ENCODE measurements at regions not wholly inside any gene's neighbourhood (a gene's known extent, or its start where the extent isn't known, plus 50 kb on each side); places are given as distances from the start of the nearest gene placed in this dataset.

DNA sequence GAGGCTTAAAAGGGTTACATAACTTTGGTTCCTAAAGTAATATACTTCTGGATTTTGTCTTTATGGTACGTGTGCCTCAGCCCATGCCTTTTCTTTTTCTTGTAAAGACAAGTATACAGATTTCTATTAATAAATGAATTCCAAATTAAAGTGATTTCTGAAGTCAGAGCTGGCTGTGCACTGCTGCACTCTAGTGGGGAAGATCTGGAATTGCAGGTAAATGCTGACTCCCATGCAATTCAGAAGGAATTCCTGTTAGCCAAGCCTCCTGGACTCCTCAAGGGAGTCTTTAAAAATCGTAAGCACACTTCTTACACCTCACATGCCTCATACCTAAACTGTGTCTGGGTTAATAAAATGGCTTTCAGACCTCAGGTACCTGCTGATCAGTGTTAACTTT is 118.4 kb upstream of the SLC7A1 start:
- no peak for FAIRE-seq

- FAIRE-seq: no peak
Measured at GRCh38 chr13:29711776-29712175, 116.3 kb upstream of the SLC7A1 start.

- FAIRE-seq: no peak
Measured at GRCh38 chr13:29710511-29710910, 115.0 kb upstream of the SLC7A1 start.

GRCh38 chr13:29709407-29710069 is 114.0 kb upstream of the SLC7A1 start:
- FAIRE-seq: no peak

DNA sequence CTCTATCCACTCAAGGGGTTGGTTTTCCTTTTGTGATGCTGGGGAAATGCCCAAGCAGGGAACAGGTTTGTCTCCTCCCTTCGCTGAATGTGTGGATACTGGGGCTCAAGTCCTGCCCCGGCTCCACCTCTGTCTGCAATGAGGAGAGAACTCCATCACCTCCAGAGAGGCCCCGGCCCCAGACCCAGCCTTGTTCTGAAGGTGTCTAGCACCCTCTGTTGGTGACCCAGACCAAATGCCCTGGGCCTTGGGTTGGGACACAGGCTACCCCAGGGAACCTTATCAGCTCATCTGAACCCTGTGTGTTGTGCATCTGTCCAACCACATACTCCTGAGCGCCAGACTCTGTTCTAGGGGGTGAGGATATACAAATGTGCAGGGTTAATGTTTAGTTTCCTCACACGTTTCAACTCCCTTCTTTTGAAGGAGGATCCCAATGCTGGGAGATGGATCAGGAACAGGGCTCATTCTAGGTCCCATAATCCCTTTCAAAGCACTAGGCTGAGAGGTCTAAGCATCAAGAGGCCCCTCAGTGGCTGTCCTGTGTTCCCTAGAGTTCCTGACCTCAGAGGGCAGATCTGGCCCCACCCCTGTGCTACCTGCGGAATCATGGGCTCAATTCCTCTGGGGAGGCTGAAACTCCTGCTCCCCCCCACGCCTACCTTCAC is 112.5 kb upstream of the SLC7A1 start:
- peak; percentile 21 for FAIRE-seq

GRCh38 chr13:29706923-29707322 is 111.4 kb upstream of the SLC7A1 start:
- FAIRE-seq: no peak

DNA sequence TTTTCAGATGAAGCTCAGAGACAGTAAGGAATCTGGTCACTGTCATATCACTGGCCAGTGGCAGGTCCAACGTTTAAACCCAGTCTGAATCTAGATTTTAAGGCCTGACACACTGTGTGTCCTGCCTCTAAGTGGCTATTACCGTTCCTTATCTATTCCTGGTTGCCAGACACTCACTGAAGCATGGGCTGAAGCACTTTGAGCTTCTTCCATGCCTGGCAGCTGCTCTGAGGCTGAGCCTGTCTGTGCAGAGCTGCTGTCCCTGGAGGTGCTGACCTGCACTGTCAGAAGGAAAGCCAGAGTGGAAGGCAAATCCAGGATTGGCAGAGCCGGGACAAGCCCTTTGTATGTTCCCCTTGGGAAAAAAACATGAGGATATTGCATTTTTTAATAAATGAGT is 109.2 kb upstream of the SLC7A1 start:
- no peak for FAIRE-seq

DNA sequence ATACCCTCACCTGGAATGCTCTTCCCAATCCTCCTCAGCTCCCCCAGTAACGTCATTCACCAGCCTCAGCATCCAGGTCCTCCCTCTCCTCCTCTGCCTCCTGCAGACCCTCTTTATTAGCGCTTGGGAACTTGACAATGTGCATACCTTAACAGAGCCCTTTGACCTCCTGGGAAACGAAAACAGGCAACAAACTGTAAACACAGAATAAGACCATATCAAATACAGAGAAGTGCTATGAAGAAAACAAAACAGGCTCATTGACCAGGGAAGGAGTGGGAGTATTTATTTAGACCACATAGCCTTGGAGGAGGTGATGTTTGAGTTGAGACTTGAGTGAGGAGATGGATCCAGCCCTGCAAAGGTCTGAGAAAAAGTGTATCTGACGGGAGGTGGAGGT is 107.9 kb upstream of the SLC7A1 start:
- FAIRE-seq: no peak

DNA sequence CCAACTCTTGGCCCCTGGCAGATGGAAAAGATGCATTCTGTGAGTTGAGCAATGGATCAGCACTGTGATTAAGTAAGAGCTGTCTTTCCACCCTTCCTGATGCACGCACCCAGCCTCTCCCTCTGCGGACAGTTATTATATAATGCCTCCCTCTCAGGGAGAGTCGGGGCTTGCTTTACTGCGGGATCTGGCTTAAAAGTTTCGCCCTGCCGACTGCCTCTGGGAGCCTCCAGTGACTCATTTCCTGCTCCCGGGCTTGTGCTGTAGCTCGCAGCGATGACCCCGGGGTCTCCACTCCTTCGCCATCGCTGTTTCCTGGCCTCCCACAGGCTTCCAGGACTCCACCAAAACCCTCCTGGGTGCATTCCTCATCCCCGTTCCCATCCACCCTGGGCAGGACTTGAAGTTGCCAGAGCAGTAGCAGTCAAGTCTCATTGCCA is 107.4 kb upstream of the SLC7A1 start:
- FAIRE-seq: no peak

GRCh38 chr13:29698106-29698505 is 102.6 kb upstream of the SLC7A1 start:
- no peak for FAIRE-seq

DNA sequence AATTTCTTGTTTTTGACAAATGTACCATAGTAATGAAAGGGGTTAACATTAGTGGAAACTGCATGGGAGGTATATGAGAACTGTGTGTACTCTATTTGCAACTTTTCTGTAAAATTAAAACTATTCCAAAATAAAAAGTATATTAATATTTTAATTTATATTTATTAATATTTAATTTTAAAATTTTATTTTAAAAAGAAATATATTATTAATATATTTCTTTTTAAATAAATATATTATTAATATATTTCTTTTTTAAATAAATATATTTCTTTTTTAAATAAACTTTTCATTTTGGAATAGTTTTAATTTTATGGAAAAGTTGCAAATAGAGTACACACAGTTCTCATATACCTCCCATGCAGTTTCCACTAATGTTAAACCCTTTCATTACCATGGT is 101.1 kb upstream of the SLC7A1 start:
- FAIRE-seq: peak; percentile 97

- no peak for FAIRE-seq
Measured at GRCh38 chr13:29693275-29693945, 97.9 kb upstream of the SLC7A1 start.

GRCh38 chr13:29689548-29689947 is 94.1 kb upstream of the SLC7A1 start:
- FAIRE-seq: no peak

- FAIRE-seq: no peak
Measured at GRCh38 chr13:29688193-29688592, 92.7 kb upstream of the SLC7A1 start.

DNA sequence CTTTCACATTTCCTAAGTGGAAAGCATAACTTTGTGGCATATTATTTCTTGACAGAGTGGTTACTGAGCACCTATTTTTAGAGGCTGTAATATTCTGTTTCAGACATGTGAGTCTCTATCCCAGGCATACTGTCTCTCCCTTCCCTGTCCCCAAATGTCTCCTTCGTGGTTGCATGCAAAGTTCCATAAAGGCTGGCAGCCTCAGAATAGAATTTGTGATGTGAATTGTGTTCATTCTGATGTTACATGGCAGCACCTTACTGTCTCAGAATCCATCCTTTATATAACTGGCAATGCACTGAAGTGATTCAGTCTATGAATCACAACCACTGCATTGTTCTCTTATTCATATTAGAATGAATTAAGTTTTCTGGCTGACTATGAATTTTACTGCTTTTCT is 89.0 kb upstream of the SLC7A1 start:
- no peak for FAIRE-seq

DNA sequence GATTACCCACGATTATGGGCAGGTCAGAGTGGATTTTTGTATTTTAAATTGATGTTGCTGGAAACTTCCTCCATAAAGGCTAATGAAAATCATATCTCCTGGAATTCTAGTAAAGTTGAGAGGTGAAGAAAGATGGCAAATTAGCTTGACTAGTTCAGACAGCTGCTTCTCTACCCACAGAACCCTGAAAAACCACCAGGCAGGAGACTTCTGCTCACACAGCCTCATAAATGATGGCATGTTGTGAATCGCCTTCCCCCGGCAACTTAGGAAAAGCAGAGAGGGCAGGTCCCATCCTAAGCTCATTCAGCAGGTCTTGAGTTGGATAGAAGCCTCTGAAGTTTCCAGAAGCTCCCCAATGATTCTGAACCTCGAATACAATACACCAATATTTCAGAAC is 87.6 kb upstream of the SLC7A1 start:
- FAIRE-seq: no peak

GRCh38 chr13:29681864-29682263 is 86.4 kb upstream of the SLC7A1 start:
- no peak for FAIRE-seq

GRCh38 chr13:29679396-29680053 is 84.0 kb upstream of the SLC7A1 start:
- no peak for FAIRE-seq

GRCh38 chr13:29677627-29678026 is 82.1 kb upstream of the SLC7A1 start:
- no peak for FAIRE-seq

GRCh38 chr13:29676941-29677452 is 81.5 kb upstream of the SLC7A1 start:
- FAIRE-seq: no peak

DNA sequence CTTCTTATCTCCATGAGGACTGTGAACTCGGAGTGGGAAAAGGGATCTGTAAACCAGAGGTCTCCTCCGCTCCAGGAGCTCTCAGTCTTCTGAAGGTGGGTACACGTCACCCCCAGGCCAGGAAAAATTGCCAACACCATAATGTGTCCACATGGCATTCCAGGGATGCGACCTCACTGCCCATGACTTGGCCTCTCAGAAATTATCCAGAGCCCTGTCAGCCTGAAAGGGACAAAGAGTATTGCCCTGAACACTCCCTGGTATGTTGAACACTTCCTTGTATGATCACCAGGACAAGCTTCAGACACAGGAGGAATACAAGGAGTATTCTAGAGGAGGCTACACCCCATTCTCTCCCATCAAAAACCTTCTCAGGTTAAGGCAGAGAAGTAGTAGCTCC is 81.0 kb upstream of the SLC7A1 start:
- FAIRE-seq: no peak

- FAIRE-seq: no peak
Measured at GRCh38 chr13:29674532-29674931, 79.0 kb upstream of the SLC7A1 start.

GRCh38 chr13:29664591-29664990 is 69.1 kb upstream of the SLC7A1 start:
- FAIRE-seq: no peak

Data from G401.6 (cell line).